HCT116 (cell line): ENCODE measurements at regions not wholly inside any gene's neighbourhood (a gene's known extent, or its start where the extent isn't known, plus 50 kb on each side); places are given as distances from the start of the nearest gene placed in this dataset.

Experiments
- CTCF ChIP-seq, 3 experiments: fragments of 200-600 bp in 1 of 3; sonication (generic) in 1 of 3; IDR thresholded peaks in 2 of 3; conservative IDR thresholded peaks in 1 of 3; 2 replicates each; pipeline ENCODE4 v1.5.1; 2012 to 2017; ENCODE audit warnings: low read depth in 2 of 3, low read length in 2 of 3, antibody characterized with exemption in 1 of 3, borderline replicate concordance in 1 of 3, control low read depth in 1 of 3, mild to moderate bottlenecking in 1 of 3, mixed read lengths in 1 of 3, mixed run types in 1 of 3, moderate library complexity in 1 of 3; ENCODE audit not compliant: insufficient read depth in 1 of 3
- EGR1 ChIP-seq: IDR thresholded peaks from 2 replicates; pipeline ENCODE4 v1.6.1; 2012; ENCODE audit warnings: low read depth
- POLR2AphosphoS5 ChIP-seq: IDR thresholded peaks from 2 replicates; pipeline ENCODE4 v1.6.1; 2011; ENCODE audit warnings: mild to moderate bottlenecking, low read depth, low read length, moderate library complexity
- SP1 ChIP-seq: IDR thresholded peaks from 2 replicates; pipeline ENCODE4 v1.6.1; 2012; ENCODE audit warnings: low read depth
- YY1 ChIP-seq: IDR thresholded peaks from 2 replicates; pipeline ENCODE4 v1.6.1; 2011; ENCODE audit warnings: low read length, low read depth, moderate library complexity, mild to moderate bottlenecking; ENCODE audit not compliant: insufficient replicate concordance; ENCODE audit errors: extremely low read depth

- no peak for TF ChIP-seq YY1
- no peak for TF ChIP-seq CTCF (IDR thresholded peaks at IDR 0.05 in 2 of 3, conservative IDR thresholded peaks at IDR 0.05 in 1 of 3; ENCODE audit: borderline replicate concordance in 1 of 3, insufficient read depth in 1 of 3, low read depth in 2 of 3, low read length in 2 of 3)
- TF ChIP-seq EGR1 = no peak
- TF ChIP-seq SP1 = no peak
- no peak for TF ChIP-seq POLR2AphosphoS5
These were observed 51.4 kb upstream of the RASD2 start for GRCh38 chr22:35489239-35489638.
